HL-60 (cell line): ENCODE measurements at regions not wholly inside any gene's neighbourhood (a gene's known extent, or its start where the extent isn't known, plus 50 kb on each side); places are given as distances from the start of the nearest gene placed in this dataset.

Experiments
- CTCF ChIP-seq: IDR thresholded peaks from one replicate; pipeline ENCODE4 v1.5.1; 2011; ENCODE audit warnings: low read length, control low read depth, inconsistent platforms; ENCODE audit not compliant: insufficient read depth
- GABPA ChIP-seq: IDR thresholded peaks from 2 replicates; pipeline ENCODE4 v1.6.1; 2012; ENCODE audit warnings: low read depth
- POLR2AphosphoS5 ChIP-seq: IDR thresholded peaks from 2 replicates; pipeline ENCODE4 v1.6.1; 2012; ENCODE audit warnings: low read depth
- REST ChIP-seq: IDR thresholded peaks from 2 replicates; pipeline ENCODE4 v1.6.1; 2012; ENCODE audit warnings: low read depth; ENCODE audit not compliant: insufficient replicate concordance

- TF ChIP-seq CTCF, result no peak
- TF ChIP-seq REST, result no peak
- TF ChIP-seq POLR2AphosphoS5, result no peak
- no peak for TF ChIP-seq GABPA
These were observed 792.8 kb downstream of the ADGRL2 start for GRCh38 chr1:82593561-82593960.
